Endothelial cell of umbilical vein (primary cell): ENCODE measurements at regions not wholly inside any gene's neighbourhood (a gene's known extent, or its start where the extent isn't known, plus 50 kb on each side); places are given as distances from the start of the nearest gene placed in this dataset.

Source experiments
- BruUV-seq: library from RNA; stranded (reverse); fragments of 400-500 nt; replicated peaks from 2 replicates; lab custom pipeline; 2021; lab: Mats Ljungman, UMichigan
- CTCF ChIA-PET: fragments of 300-600, 350-600 bp; sonication (Branson Sonifier 250); formaldehyde crosslinking; loops from one replicate; lab custom pipeline; 2021; ENCODE audit warnings: antibody characterized with exemption, inconsistent platforms; lab: Charles Lee
- POLR2A ChIA-PET: fragments of 300-600, 350-600 bp; sonication (Branson Sonifier 250); formaldehyde crosslinking; loops from one replicate; lab custom pipeline; 2021; ENCODE audit warnings: antibody characterized with exemption, inconsistent platforms; lab: Charles Lee
- DNase-seq: peaks from one replicate; pipeline ENCODE4 v3.0.0-alpha.2; 2011; ENCODE audit warnings: low read depth, low spot score
- FAIRE-seq: peaks from 2 replicates; lab custom pipeline; 2011; peaks lifted over from hg19 to GRCh38; lab: Jason Lieb, UNC
- H2AFZ ChIP-seq: 2 replicates; pipeline ENCODE4 v1.6.0; 2012; ENCODE audit warnings: low read depth, low read length, control low read depth, inconsistent platforms
- H3K27ac ChIP-seq: 2 replicates; pipeline ENCODE4 v1.5.1; 2011; ENCODE audit warnings: low read depth, mild to moderate bottlenecking, control low read depth, low read length, moderate library complexity; ENCODE audit not compliant: insufficient read depth
- H3K27me3 ChIP-seq, 2 experiments: 2 replicates each; pipeline versions ENCODE4 v1.6.0 to v1.6.1; 2011; ENCODE audit warnings: low read length in 2 of 2, mixed read lengths in 1 of 2; ENCODE audit not compliant: control insufficient read depth in 2 of 2, insufficient read depth in 2 of 2
- H3K36me3 ChIP-seq, 2 experiments: 2 replicates in 1 of 2; 3 replicates in 1 of 2; pipeline ENCODE4 v1.5.1; 2011; ENCODE audit warnings: low read length in 2 of 2, mild to moderate bottlenecking in 1 of 2, moderate library complexity in 1 of 2; ENCODE audit not compliant: control insufficient read depth in 2 of 2, insufficient read depth in 2 of 2; ENCODE audit errors: extremely low read depth in 1 of 2
- H3K4me1 ChIP-seq: 3 replicates; pipeline ENCODE4 v1.5.1; 2011; ENCODE audit warnings: mild to moderate bottlenecking, low read length; ENCODE audit not compliant: control insufficient read depth, insufficient read depth; ENCODE audit errors: extremely low read depth
- H3K4me2 ChIP-seq: 2 replicates; pipeline ENCODE4 v1.6.1; 2011; ENCODE audit warnings: low read length, control low read depth, mixed read lengths; ENCODE audit not compliant: insufficient read depth
- H3K4me3 ChIP-seq, 3 experiments: fragments of 200-600 bp in 1 of 3; sonication (generic), shearing (Covaris generic) in 1 of 3; replicated peaks in 1 of 3; 2 replicates each; pipeline ENCODE4 v1.5.1; 2011 to 2016; ENCODE audit warnings: control low read depth in 3 of 3, low read length in 3 of 3, mild to moderate bottlenecking in 2 of 3, inconsistent platforms in 1 of 3, low read depth in 1 of 3, moderate library complexity in 1 of 3; ENCODE audit not compliant: insufficient read depth in 1 of 3
- H3K79me2 ChIP-seq: 2 replicates; pipeline ENCODE4 v1.6.0; 2012; ENCODE audit warnings: low read length, inconsistent platforms; ENCODE audit not compliant: control insufficient read depth, insufficient read depth
- H3K9ac ChIP-seq: replicated peaks from 2 replicates; pipeline ENCODE3; 2011; ENCODE audit warnings: low read length, control low read depth; ENCODE audit not compliant: insufficient read depth; ENCODE audit errors: extremely low read depth
- H3K9me1 ChIP-seq: replicated peaks from 3 replicates; pipeline ENCODE4 v1.6.0; 2011; ENCODE audit warnings: mild to moderate bottlenecking, low read length; ENCODE audit not compliant: control insufficient read depth, insufficient read depth; ENCODE audit errors: extremely low read depth
- H3K9me3 ChIP-seq: replicated peaks from 2 replicates; pipeline ENCODE4 v1.5.1; 2012; ENCODE audit warnings: low read length, inconsistent platforms; ENCODE audit not compliant: control insufficient read depth, insufficient read depth
- H4K20me1 ChIP-seq: replicated peaks from 2 replicates; pipeline ENCODE3; 2011; ENCODE audit warnings: mild to moderate bottlenecking, low read length; ENCODE audit not compliant: control insufficient read depth, insufficient read depth; ENCODE audit errors: extremely low read depth
- CTCF ChIP-seq, 2 donors: IDR thresholded peaks; 1 replicate in 1 of 2; 2 replicates in 1 of 2; pipeline ENCODE4 v1.5.1; 2011; ENCODE audit warnings: low read length in 2 of 2, mild to moderate bottlenecking in 2 of 2, moderate library complexity in 2 of 2, control low read depth in 1 of 2, inconsistent platforms in 1 of 2, low read depth in 1 of 2; ENCODE audit not compliant: insufficient read depth in 1 of 2; ENCODE audit errors: extremely low read depth in 1 of 2
- EZH2 ChIP-seq: IDR thresholded peaks from 2 replicates; pipeline ENCODE4 v1.6.1; 2012; ENCODE audit warnings: borderline replicate concordance, low read depth, mild to moderate bottlenecking, moderate library complexity, low read length, inconsistent platforms; ENCODE audit not compliant: severe bottlenecking
- FOS ChIP-seq: IDR thresholded peaks from 2 replicates; pipeline ENCODE4 v1.6.1; 2011; ENCODE audit warnings: mild to moderate bottlenecking, low read length, moderate library complexity, borderline replicate concordance; ENCODE audit not compliant: insufficient read depth
- GATA2 ChIP-seq: IDR thresholded peaks from 2 replicates; pipeline ENCODE4 v1.7.0; 2011; ENCODE audit warnings: low read depth, mild to moderate bottlenecking, moderate library complexity, mixed read lengths, low read length; ENCODE audit not compliant: insufficient read length, insufficient read depth
- JUN ChIP-seq: IDR thresholded peaks from 2 replicates; pipeline ENCODE4 v1.6.1; 2011; ENCODE audit warnings: borderline replicate concordance, low read depth; ENCODE audit not compliant: insufficient read length, insufficient read depth
- MAX ChIP-seq: IDR thresholded peaks from 2 replicates; pipeline ENCODE4 v1.6.1; 2011; ENCODE audit not compliant: insufficient read depth, insufficient read length
- MYC ChIP-seq: IDR thresholded peaks from one replicate; pipeline ENCODE4 v1.6.1; 2011; ENCODE audit warnings: mild to moderate bottlenecking, low read depth, low read length
- POLR2A ChIP-seq: IDR thresholded peaks from 2 replicates; pipeline ENCODE4 v1.6.1; 2012; ENCODE audit warnings: low read depth, mild to moderate bottlenecking, control low read depth, low read length
- POLR2AphosphoS5 ChIP-seq: IDR thresholded peaks from 2 replicates; pipeline ENCODE4 v1.6.1; 2012; ENCODE audit warnings: low read depth, mild to moderate bottlenecking, control low read depth, low read length, moderate library complexity; ENCODE audit not compliant: insufficient read depth
- dilution Hi-C: fragments of 300-500 bp; cut with MboI; formaldehyde crosslinking; loops from one replicate; pipeline ENCODE4 v1.15.0; 2019; ENCODE audit warnings: low sequenced_read_pairs; ENCODE audit not compliant: extremely low pct_ligation_motif_present
- intact Hi-C: fragments of 100-400 bp; cut with micrococcal nuclease; formaldehyde crosslinking; loops from one replicate; pipeline ENCODE4 v1.10.0; 2022

- no TSS peak for BruUV-seq
- CTCF ChIA-PET, result no interaction called here
- Histone ChIP-seq H3K27ac (no peak overlapping the region), H3K9me3 (no peaks in the 10 kb centered on the region), H3K27me3 (no peaks in the 10 kb centered on the region), H2AFZ (no peak overlapping the region), H3K79me2 (no peaks in the 10 kb centered on the region), H3K4me2 (no peak overlapping the region), H3K9me1 (no peaks in the 10 kb centered on the region), H3K36me3 (no peaks in the 10 kb centered on the region), H3K4me1 (no peaks in the 10 kb centered on the region), H3K4me3 (no peak overlapping the region), H3K9ac (no peak overlapping the region), H4K20me1 (no peaks in the 10 kb centered on the region)
- no peak for FAIRE-seq
- intact Hi-C loops, result no loop called here
- no peak for DNase-seq
- POLR2A ChIA-PET, result no interaction called here
- dilution Hi-C loops, result no loop called here
- TF ChIP-seq POLR2A (no peak), MYC (no peak), GATA2 (no peak), CTCF (IDR thresholded peaks at IDR 0.05; ENCODE audit: extremely low read depth in 1 of 2, insufficient read depth in 1 of 2, low read depth in 1 of 2, low read length in 2 of 2) (no peak), MAX (no peak), JUN (no peak), POLR2AphosphoS5 (no peak), FOS (no peak), EZH2 (no peak)
Observed at GRCh38 chr13:73157031-73157430, 98.2 kb downstream of the KLF5 start.
